ENCODE measurements at regions not wholly inside any gene's neighbourhood (a gene's known extent, or its start where the extent isn't known, plus 50 kb on each side); places are given as distances from the start of the nearest gene placed in this dataset.

GRCh38 chr2:175827856-175828255 lies 174.2 kb downstream of the LNPK start:
- TF ChIP-seq CREB5 (CRISPR knock-in tag; IDR thresholded peaks at IDR 0.05; ENCODE audit: low read depth) (no peak), OSR1 (CRISPR knock-in tag; IDR thresholded peaks at IDR 0.05) (no peak), ZFP3 (CRISPR knock-in tag; IDR thresholded peaks at IDR 0.05) (no peak), RARB (CRISPR knock-in tag; IDR thresholded peaks at IDR 0.05) (no peak)
- TF ChIP-seq, protein P1, sequence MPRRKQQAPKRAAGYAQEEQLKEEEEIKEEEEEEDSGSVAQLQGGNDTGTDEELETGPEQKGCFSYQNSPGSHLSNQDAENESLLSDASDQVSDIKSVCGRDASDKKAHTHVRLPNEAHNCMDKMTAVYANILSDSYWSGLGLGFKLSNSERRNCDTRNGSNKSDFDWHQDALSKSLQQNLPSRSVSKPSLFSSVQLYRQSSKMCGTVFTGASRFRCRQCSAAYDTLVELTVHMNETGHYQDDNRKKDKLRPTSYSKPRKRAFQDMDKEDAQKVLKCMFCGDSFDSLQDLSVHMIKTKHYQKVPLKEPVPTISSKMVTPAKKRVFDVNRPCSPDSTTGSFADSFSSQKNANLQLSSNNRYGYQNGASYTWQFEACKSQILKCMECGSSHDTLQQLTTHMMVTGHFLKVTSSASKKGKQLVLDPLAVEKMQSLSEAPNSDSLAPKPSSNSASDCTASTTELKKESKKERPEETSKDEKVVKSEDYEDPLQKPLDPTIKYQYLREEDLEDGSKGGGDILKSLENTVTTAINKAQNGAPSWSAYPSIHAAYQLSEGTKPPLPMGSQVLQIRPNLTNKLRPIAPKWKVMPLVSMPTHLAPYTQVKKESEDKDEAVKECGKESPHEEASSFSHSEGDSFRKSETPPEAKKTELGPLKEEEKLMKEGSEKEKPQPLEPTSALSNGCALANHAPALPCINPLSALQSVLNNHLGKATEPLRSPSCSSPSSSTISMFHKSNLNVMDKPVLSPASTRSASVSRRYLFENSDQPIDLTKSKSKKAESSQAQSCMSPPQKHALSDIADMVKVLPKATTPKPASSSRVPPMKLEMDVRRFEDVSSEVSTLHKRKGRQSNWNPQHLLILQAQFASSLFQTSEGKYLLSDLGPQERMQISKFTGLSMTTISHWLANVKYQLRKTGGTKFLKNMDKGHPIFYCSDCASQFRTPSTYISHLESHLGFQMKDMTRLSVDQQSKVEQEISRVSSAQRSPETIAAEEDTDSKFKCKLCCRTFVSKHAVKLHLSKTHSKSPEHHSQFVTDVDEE (CRISPR knock-in tag; IDR thresholded peaks at IDR 0.05): no peak
- TF ChIP-seq, protein P2, sequence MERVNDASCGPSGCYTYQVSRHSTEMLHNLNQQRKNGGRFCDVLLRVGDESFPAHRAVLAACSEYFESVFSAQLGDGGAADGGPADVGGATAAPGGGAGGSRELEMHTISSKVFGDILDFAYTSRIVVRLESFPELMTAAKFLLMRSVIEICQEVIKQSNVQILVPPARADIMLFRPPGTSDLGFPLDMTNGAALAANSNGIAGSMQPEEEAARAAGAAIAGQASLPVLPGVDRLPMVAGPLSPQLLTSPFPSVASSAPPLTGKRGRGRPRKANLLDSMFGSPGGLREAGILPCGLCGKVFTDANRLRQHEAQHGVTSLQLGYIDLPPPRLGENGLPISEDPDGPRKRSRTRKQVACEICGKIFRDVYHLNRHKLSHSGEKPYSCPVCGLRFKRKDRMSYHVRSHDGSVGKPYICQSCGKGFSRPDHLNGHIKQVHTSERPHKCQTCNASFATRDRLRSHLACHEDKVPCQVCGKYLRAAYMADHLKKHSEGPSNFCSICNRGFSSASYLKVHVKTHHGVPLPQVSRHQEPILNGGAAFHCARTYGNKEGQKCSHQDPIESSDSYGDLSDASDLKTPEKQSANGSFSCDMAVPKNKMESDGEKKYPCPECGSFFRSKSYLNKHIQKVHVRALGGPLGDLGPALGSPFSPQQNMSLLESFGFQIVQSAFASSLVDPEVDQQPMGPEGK (CRISPR knock-in tag; IDR thresholded peaks at IDR 0.05; ENCODE audit: borderline replicate concordance): no peak
